GM23338 (cell line): ENCODE measurements at regions not wholly inside any gene's neighbourhood (a gene's known extent, or its start where the extent isn't known, plus 50 kb on each side); places are given as distances from the start of the nearest gene placed in this dataset.

Experiments used
- ATAC-seq: fragments of 200-7000 bp; cut with Tn5 transposase; 3 replicates; pipeline ENCODE4 v1.9.1; 2020
- DNase-seq: peaks from one replicate; pipeline ENCODE4 v3.0.0-alpha.2; 2015; ENCODE audit warnings: low spot score
- H2AFZ ChIP-seq: fragments of 200-600 bp; sonication (generic); 2 replicates; pipeline ENCODE4 v1.8.0; 2016; ENCODE audit warnings: antibody characterized with exemption, mild to moderate bottlenecking, moderate library complexity
- H3F3A ChIP-seq: fragments of 200-600 bp; sonication (generic); replicated peaks from 2 replicates; pipeline ENCODE4 v1.8.0; 2017; ENCODE audit warnings: antibody characterized with exemption, mixed run types, low read depth
- H3K27ac ChIP-seq: fragments of 200-600 bp; sonication (generic); 2 replicates; pipeline ENCODE4 v1.6.1; 2016; ENCODE audit warnings: low read depth
- H3K27me3 ChIP-seq: fragments of 200-600 bp; sonication (generic); 2 replicates; pipeline ENCODE4 v1.8.0; 2016; ENCODE audit warnings: mild to moderate bottlenecking, mixed run types, moderate library complexity; ENCODE audit not compliant: insufficient read depth
- H3K36me3 ChIP-seq: fragments of 200-600 bp; sonication (generic); 2 replicates; pipeline ENCODE4 v1.8.0; 2016; ENCODE audit warnings: mild to moderate bottlenecking; ENCODE audit not compliant: insufficient read depth
- H3K4me1 ChIP-seq: fragments of 200-600 bp; sonication (generic); 2 replicates; pipeline ENCODE4 v1.8.0; 2016; ENCODE audit warnings: mild to moderate bottlenecking, moderate library complexity; ENCODE audit not compliant: insufficient read depth
- H3K4me2 ChIP-seq: fragments of 200-600 bp; sonication (generic); 2 replicates; pipeline ENCODE4 v1.7.1; 2017; ENCODE audit warnings: mixed run types
- H3K4me3 ChIP-seq: fragments of 200-600 bp; sonication (generic); 2 replicates; pipeline ENCODE4 v1.6.1; 2016; ENCODE audit warnings: mixed run types
- H3K79me2 ChIP-seq: fragments of 200-600 bp; sonication (generic); replicated peaks from 2 replicates; pipeline ENCODE4 v1.8.0; 2017; ENCODE audit warnings: mild to moderate bottlenecking; ENCODE audit not compliant: insufficient read depth
- H3K9me2 ChIP-seq: fragments of 200-600 bp; sonication (generic); 2 replicates; pipeline ENCODE4 v1.8.0; 2017; ENCODE audit not compliant: insufficient read depth
- H4K20me1 ChIP-seq: fragments of 200-600 bp; sonication (generic); replicated peaks from 2 replicates; pipeline ENCODE4 v1.8.0; 2017; ENCODE audit warnings: mild to moderate bottlenecking; ENCODE audit not compliant: insufficient read depth
- H3K27ac Mint-ChIP-seq: 2 replicates; pipeline ENCODE4 v1.8.0; 2020; ENCODE audit warnings: inconsistent platforms, mild to moderate bottlenecking, moderate library complexity, mixed read lengths
- H3K27me3 Mint-ChIP-seq: 3 replicates; pipeline ENCODE4 v1.8.0; 2022; ENCODE audit warnings: low read depth, mild to moderate bottlenecking, moderate library complexity, mixed read lengths, inconsistent platforms; ENCODE audit not compliant: insufficient read depth, poor library complexity
- H3K36me3 Mint-ChIP-seq: 3 replicates; pipeline ENCODE4 v1.8.0; 2021; ENCODE audit warnings: low read depth, mild to moderate bottlenecking, inconsistent platforms, moderate library complexity, mixed read lengths
- H3K4me1 Mint-ChIP-seq: 3 replicates; pipeline ENCODE4 v1.8.0; 2020; ENCODE audit warnings: mild to moderate bottlenecking, inconsistent platforms, mixed read lengths
- H3K4me3 Mint-ChIP-seq: 3 replicates; pipeline ENCODE4 v1.8.0; 2021; ENCODE audit warnings: moderate library complexity, mild to moderate bottlenecking, inconsistent platforms, mixed read lengths
- H3K9me3 Mint-ChIP-seq: 3 replicates; pipeline ENCODE4 v1.8.0; 2020; ENCODE audit warnings: moderate library complexity, mild to moderate bottlenecking, inconsistent platforms, mixed read lengths
- CREB1 ChIP-seq: fragments of 250-450 bp; sonication (Bioruptor Pico); IDR thresholded peaks from 2 replicates; pipeline ENCODE4 v1.5.0; 2020; ENCODE audit warnings: low read depth, mild to moderate bottlenecking, moderate library complexity
- EZH2phosphoT487 ChIP-seq: fragments of 200-600 bp; sonication (generic); IDR thresholded peaks from one replicate; pipeline ENCODE4 v1.8.1; 2018; ENCODE audit warnings: antibody characterized with exemption; ENCODE audit not compliant: unreplicated experiment
- JUNB ChIP-seq: IDR thresholded peaks from one replicate; pipeline ENCODE4 v1.6.1; 2016; ENCODE audit warnings: antibody characterized with exemption; ENCODE audit not compliant: unreplicated experiment
- POLR2AphosphoS5 ChIP-seq: IDR thresholded peaks from 2 replicates; pipeline ENCODE4 v1.6.1; 2016; ENCODE audit warnings: antibody characterized with exemption, low read depth
- ZNF114 ChIP-seq: fragments of 250-450 bp; sonication (Bioruptor Pico); IDR thresholded peaks from 2 replicates; pipeline ENCODE4 v1.5.0; 2020; ENCODE audit warnings: mild to moderate bottlenecking, moderate library complexity
- TF ChIP-seq, protein P1 (sequence below): IDR thresholded peaks from 2 replicates; pipeline ENCODE4 v1.6.1; 2016; ENCODE audit warnings: antibody characterized with exemption
- TF ChIP-seq, protein P2 (sequence below): IDR thresholded peaks from one replicate; pipeline ENCODE4 v1.6.1; 2018; ENCODE audit warnings: antibody characterized with exemption; ENCODE audit not compliant: unreplicated experiment
- TF ChIP-seq, protein P3 (sequence below), 2 experiments: fragments of 200-600 bp in 1 of 2; sonication (generic) in 1 of 2; conservative IDR thresholded peaks; 2 replicates each; pipeline versions ENCODE4 v1.5.1 to v1.6.1; 2016 to 2017; ENCODE audit warnings: antibody characterized with exemption in 2 of 2, low read depth in 2 of 2, mild to moderate bottlenecking in 2 of 2, moderate library complexity in 1 of 2

DNA sequence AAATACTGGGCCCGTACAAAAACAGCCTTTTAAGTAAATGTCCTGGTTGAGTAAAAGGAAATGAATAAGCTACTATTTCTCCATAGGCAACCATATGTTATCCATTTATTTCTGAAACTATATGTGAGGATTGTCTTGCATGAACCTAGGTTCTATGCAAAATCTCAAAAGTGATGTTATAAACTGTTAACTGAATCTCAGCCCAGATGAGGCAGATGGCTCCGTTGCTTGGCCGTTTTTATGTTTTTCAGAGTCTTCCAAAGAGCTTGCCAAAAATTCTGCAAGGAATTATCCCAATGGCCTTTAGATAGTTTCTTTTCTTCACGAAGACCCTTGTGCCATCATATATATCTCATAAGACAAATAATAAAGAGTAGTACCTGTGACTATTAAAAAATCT, 1669.5 kb upstream of the DDX18 start (continued):
- no peak for TF ChIP-seq ZNF114 (CRISPR knock-in tag)

DNA sequence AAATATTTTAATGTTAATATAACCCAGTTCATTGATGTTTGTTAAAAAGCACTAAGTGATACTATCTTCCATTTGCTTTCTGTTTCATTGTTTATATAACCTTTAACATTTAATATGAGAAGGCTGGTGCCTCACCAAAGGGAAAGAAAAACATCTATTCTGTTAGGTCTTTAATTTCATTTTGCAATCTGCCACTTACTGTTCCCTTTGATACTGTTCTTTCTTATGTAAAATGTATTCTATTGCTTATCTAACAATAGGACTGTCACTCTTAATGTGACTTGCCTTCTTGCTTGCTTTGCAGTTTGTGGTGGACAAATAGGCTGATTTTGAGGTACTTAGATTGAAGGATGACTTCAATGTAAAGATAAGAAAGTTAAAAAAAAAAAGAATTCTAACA, 1666.1 kb upstream of the DDX18 start:
- DNase-seq (no peak), ATAC-seq (no peak)
- Histone ChIP-seq H3K9me2 (no peaks in the 10 kb centered on the region), H3K36me3 (no peaks in the 10 kb centered on the region), H2AFZ (no peak overlapping the region), H3K27me3 (peaks cover 94% of the 10 kb centered on the region), H3K4me3 (no peak overlapping the region), H3K27ac (no peak overlapping the region), H3K4me1 (no peaks in the 10 kb centered on the region; the same call in 1 of the 2 replicates), H3K79me2 (no peaks in the 10 kb centered on the region), H3F3A (no peaks in the 10 kb centered on the region), H4K20me1 (peaks cover 19% of the 10 kb centered on the region), H3K4me2 (no peak overlapping the region)
- Mint-ChIP-seq H3K27ac (no peak overlapping the region), H3K27me3 (peaks cover 86% of the 10 kb centered on the region), H3K4me3 (no peak overlapping the region), H3K36me3 (no peaks in the 10 kb centered on the region), H3K4me1 (peaks cover 2% of the 10 kb centered on the region; the same call in 2 of the 3 replicates), H3K9me3 (peaks cover 2% of the 10 kb centered on the region; the same call in 1 of the 3 replicates)
- TF ChIP-seq CREB1 (CRISPR knock-in tag) (no peak), JUNB (no peak), POLR2AphosphoS5 (no peak), EZH2phosphoT487 (no peak)
- TF ChIP-seq, protein P1, sequence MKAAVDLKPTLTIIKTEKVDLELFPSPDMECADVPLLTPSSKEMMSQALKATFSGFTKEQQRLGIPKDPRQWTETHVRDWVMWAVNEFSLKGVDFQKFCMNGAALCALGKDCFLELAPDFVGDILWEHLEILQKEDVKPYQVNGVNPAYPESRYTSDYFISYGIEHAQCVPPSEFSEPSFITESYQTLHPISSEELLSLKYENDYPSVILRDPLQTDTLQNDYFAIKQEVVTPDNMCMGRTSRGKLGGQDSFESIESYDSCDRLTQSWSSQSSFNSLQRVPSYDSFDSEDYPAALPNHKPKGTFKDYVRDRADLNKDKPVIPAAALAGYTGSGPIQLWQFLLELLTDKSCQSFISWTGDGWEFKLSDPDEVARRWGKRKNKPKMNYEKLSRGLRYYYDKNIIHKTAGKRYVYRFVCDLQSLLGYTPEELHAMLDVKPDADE: no peak
- TF ChIP-seq, protein P2, sequence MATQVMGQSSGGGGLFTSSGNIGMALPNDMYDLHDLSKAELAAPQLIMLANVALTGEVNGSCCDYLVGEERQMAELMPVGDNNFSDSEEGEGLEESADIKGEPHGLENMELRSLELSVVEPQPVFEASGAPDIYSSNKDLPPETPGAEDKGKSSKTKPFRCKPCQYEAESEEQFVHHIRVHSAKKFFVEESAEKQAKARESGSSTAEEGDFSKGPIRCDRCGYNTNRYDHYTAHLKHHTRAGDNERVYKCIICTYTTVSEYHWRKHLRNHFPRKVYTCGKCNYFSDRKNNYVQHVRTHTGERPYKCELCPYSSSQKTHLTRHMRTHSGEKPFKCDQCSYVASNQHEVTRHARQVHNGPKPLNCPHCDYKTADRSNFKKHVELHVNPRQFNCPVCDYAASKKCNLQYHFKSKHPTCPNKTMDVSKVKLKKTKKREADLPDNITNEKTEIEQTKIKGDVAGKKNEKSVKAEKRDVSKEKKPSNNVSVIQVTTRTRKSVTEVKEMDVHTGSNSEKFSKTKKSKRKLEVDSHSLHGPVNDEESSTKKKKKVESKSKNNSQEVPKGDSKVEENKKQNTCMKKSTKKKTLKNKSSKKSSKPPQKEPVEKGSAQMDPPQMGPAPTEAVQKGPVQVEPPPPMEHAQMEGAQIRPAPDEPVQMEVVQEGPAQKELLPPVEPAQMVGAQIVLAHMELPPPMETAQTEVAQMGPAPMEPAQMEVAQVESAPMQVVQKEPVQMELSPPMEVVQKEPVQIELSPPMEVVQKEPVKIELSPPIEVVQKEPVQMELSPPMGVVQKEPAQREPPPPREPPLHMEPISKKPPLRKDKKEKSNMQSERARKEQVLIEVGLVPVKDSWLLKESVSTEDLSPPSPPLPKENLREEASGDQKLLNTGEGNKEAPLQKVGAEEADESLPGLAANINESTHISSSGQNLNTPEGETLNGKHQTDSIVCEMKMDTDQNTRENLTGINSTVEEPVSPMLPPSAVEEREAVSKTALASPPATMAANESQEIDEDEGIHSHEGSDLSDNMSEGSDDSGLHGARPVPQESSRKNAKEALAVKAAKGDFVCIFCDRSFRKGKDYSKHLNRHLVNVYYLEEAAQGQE: no peak
- TF ChIP-seq, protein P3, sequence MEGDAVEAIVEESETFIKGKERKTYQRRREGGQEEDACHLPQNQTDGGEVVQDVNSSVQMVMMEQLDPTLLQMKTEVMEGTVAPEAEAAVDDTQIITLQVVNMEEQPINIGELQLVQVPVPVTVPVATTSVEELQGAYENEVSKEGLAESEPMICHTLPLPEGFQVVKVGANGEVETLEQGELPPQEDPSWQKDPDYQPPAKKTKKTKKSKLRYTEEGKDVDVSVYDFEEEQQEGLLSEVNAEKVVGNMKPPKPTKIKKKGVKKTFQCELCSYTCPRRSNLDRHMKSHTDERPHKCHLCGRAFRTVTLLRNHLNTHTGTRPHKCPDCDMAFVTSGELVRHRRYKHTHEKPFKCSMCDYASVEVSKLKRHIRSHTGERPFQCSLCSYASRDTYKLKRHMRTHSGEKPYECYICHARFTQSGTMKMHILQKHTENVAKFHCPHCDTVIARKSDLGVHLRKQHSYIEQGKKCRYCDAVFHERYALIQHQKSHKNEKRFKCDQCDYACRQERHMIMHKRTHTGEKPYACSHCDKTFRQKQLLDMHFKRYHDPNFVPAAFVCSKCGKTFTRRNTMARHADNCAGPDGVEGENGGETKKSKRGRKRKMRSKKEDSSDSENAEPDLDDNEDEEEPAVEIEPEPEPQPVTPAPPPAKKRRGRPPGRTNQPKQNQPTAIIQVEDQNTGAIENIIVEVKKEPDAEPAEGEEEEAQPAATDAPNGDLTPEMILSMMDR (conservative IDR thresholded peaks at IDR 0.05; ENCODE audit: low read depth in 2 of 2): no peak
